PC-3 (cell line): ENCODE measurements at regions not wholly inside any gene's neighbourhood (a gene's known extent, or its start where the extent isn't known, plus 50 kb on each side); places are given as distances from the start of the nearest gene placed in this dataset.

Experiments used
- ATAC-seq: fragments of 200-7000 bp; cut with Tn5 transposase; 2 replicates; pipeline ENCODE4 v1.9.1; 2020; ENCODE audit warnings: mild to moderate bottlenecking, moderate library complexity
- BruUV-seq: library from RNA; stranded (reverse); fragments of 400-500 nt; replicated peaks from 2 replicates; lab custom pipeline; 2021; lab: Mats Ljungman, UMichigan
- CTCF ChIA-PET: fragments of 300-600 bp; sonication (Branson Sonifier 250); formaldehyde crosslinking; loops from one replicate; lab custom pipeline; 2022; ENCODE audit warnings: antibody characterized with exemption; lab: Charles Lee
- POLR2A ChIA-PET: fragments of 300-600 bp; sonication (Branson Sonifier 250); formaldehyde crosslinking; loops from one replicate; lab custom pipeline; 2022; ENCODE audit warnings: antibody characterized with exemption; ENCODE audit not compliant: unreplicated experiment; lab: Charles Lee
- DNase-seq: peaks from one replicate; pipeline ENCODE4 v3.0.0-alpha.2; 2015
- H2AFZ ChIP-seq: fragments of 300-600 bp; sonication (generic); 2 replicates; pipeline ENCODE4 v1.6.0; 2016; ENCODE audit warnings: antibody characterized with exemption, low read length
- H3F3A ChIP-seq: fragments of 300-600 bp; sonication (generic); one replicate; pipeline ENCODE4 v1.6.0; 2017; ENCODE audit warnings: antibody characterized with exemption, low read length, control low read depth, mild to moderate bottlenecking; ENCODE audit not compliant: unreplicated experiment
- H3K27ac ChIP-seq: fragments of 300-600 bp; sonication (generic); 2 replicates; pipeline ENCODE4 v1.5.1; 2016; ENCODE audit warnings: mild to moderate bottlenecking, low read length
- H3K27me3 ChIP-seq: fragments of 300-600 bp; sonication (generic); 2 replicates; pipeline ENCODE4 v1.6.1; 2016; ENCODE audit warnings: low read length, mixed read lengths
- H3K36me3 ChIP-seq: fragments of 300-600 bp; sonication (generic); 2 replicates; pipeline ENCODE4 v1.6.1; 2016; ENCODE audit warnings: low read depth, mixed run types, low read length, mixed read lengths
- H3K4me1 ChIP-seq: fragments of 300-600 bp; sonication (generic); 2 replicates; pipeline ENCODE4 v1.5.1; 2016; ENCODE audit warnings: low read length; ENCODE audit not compliant: insufficient read depth
- H3K4me2 ChIP-seq: fragments of 300-600 bp; sonication (generic); 2 replicates; pipeline ENCODE4 v1.6.0; 2016; ENCODE audit warnings: low read length
- H3K4me3 ChIP-seq: fragments of 300-600 bp; sonication (generic); 2 replicates; pipeline ENCODE4 v1.5.1; 2016; ENCODE audit warnings: mild to moderate bottlenecking, low read length, mixed read lengths
- H3K79me2 ChIP-seq: fragments of 300-600 bp; sonication (generic); 2 replicates; pipeline ENCODE4 v1.6.1; 2017; ENCODE audit warnings: low read length, mixed read lengths
- H3K9ac ChIP-seq: fragments of 300-600 bp; sonication (generic); 2 replicates; pipeline ENCODE4 v1.6.0; 2016; ENCODE audit warnings: mild to moderate bottlenecking, low read length
- H3K9me2 ChIP-seq: fragments of 300-600 bp; sonication (generic); replicated peaks from 2 replicates; pipeline ENCODE4 v1.6.1; 2016; ENCODE audit warnings: mixed run types, low read length, mixed read lengths
- H3K9me3 ChIP-seq: fragments of 300-600 bp; sonication (generic); 2 replicates; pipeline ENCODE4 v1.6.1; 2016; ENCODE audit warnings: low read length, mixed read lengths
- H4K20me1 ChIP-seq: fragments of 300-600 bp; sonication (generic); 2 replicates; pipeline ENCODE4 v1.6.1; 2016; ENCODE audit warnings: low read length, mixed read lengths
- CTCF ChIP-seq: fragments of 300-600 bp; sonication (generic); conservative IDR thresholded peaks from 2 replicates; pipeline ENCODE4 v1.5.1; 2017; ENCODE audit warnings: antibody characterized with exemption, low read depth, mild to moderate bottlenecking, low read length
- EZH2 ChIP-seq: fragments of 300-600 bp; sonication (generic); IDR thresholded peaks from one replicate; pipeline ENCODE4 v1.6.1; 2017; ENCODE audit warnings: antibody characterized with exemption, mild to moderate bottlenecking, low read length; ENCODE audit not compliant: unreplicated experiment
- EZH2phosphoT487 ChIP-seq: fragments of 300-600 bp; sonication (generic); IDR thresholded peaks from 2 replicates; pipeline ENCODE4 v1.6.1; 2018; ENCODE audit warnings: mild to moderate bottlenecking, antibody characterized with exemption, low read length, borderline replicate concordance
- intact Hi-C: fragments of 100-400 bp; cut with micrococcal nuclease; formaldehyde crosslinking; loops from 2 replicates; pipeline ENCODE4 v1.9.0; 2023

- ChIA-PET CTCF (no interaction called here), POLR2A (no interaction called here)
- no peaks in the 10 kb centered on the region for H3K9me2 ChIP-seq
- no peaks in the 10 kb centered on the region for H3K4me1 ChIP-seq
- H3K36me3 ChIP-seq, result no peaks in the 10 kb centered on the region
- no peak overlapping the region for H3K4me2 ChIP-seq
- ATAC-seq, result no peak
- H3F3A ChIP-seq, result no peaks in the 10 kb centered on the region
- no peak overlapping the region for H3K9ac ChIP-seq
- H4K20me1 ChIP-seq, result no peaks in the 10 kb centered on the region
- no TSS peak for BruUV-seq
- no peak for DNase-seq
- H2AFZ ChIP-seq, result no peak overlapping the region
- no peaks in the 10 kb centered on the region for H3K9me3 ChIP-seq
- no peak overlapping the region for H3K27ac ChIP-seq
- no peaks in the 10 kb centered on the region for H3K27me3 ChIP-seq
- H3K4me3 ChIP-seq, result no peak overlapping the region
- TF ChIP-seq EZH2 (no peak), CTCF (no peak), EZH2phosphoT487 (no peak)
- H3K79me2 ChIP-seq, result no peaks in the 10 kb centered on the region
- intact Hi-C loops, result no loop called here
Observed at GRCh38 chr4:4613641-4614286, 71.9 kb upstream of the STX18 start.

DNA sequence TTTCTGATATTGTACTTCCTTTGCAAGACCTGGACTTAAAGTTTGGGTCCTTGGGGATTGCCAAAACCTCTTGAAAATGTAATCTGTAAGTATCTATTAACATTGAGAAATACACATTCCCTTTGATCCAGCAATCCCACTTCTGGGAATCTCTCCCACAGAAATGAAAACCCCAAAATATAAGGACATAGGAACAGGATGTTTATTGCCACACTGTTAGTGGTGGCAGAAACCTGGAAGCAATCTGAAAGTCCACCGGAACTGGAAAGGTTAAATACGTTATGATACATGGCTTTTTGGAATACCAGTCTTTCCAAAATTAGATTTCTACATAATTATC, 71.2 kb upstream of the STX18 start:
- Histone ChIP-seq H3K4me1 (no peaks in the 10 kb centered on the region), H3K27me3 (no peaks in the 10 kb centered on the region), H3K9me2 (no peaks in the 10 kb centered on the region), H3K9me3 (no peaks in the 10 kb centered on the region), H3K36me3 (no peaks in the 10 kb centered on the region), H3F3A (no peaks in the 10 kb centered on the region), H2AFZ (no peak overlapping the region), H3K4me3 (no peak overlapping the region), H3K4me2 (no peak overlapping the region), H3K79me2 (no peaks in the 10 kb centered on the region), H3K27ac (no peak overlapping the region), H3K9ac (no peak overlapping the region), H4K20me1 (no peaks in the 10 kb centered on the region)
- ChIA-PET POLR2A (no interaction called here), CTCF (no interaction called here)
- intact Hi-C loops, result no loop called here
- no peak for ATAC-seq
- DNase-seq, result no peak
- TF ChIP-seq CTCF (no peak), EZH2phosphoT487 (no peak), EZH2 (no peak)
- no TSS peak for BruUV-seq

DNA sequence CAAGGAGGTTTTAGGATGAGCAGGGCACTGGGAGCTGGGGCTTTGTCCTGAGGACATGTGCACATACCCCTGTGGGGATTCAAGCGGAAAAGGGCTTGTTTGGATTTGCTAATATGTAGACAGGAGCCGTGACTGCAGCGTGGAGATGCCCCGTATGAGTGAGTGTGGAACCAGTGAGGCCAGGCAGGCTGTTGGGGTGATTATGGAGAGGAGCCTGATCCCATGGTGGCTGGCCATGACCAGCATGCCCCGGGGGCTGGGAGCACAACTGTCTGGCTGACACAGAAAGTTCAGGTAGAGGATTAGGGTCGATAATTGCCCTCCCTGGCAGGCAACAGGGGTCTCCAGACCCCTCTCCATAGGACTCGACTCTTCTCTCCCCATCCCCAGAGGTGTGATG, 68.8 kb upstream of the STX18 start:
- Histone ChIP-seq H4K20me1 (no peaks in the 10 kb centered on the region), H3K4me2 (no peak overlapping the region), H3K4me3 (no peak overlapping the region), H3F3A (no peaks in the 10 kb centered on the region), H3K9me2 (no peaks in the 10 kb centered on the region), H3K9ac (no peak overlapping the region), H2AFZ (no peak overlapping the region), H3K4me1 (no peaks in the 10 kb centered on the region), H3K27ac (no peak overlapping the region), H3K9me3 (no peaks in the 10 kb centered on the region), H3K36me3 (no peaks in the 10 kb centered on the region), H3K79me2 (no peaks in the 10 kb centered on the region), H3K27me3 (no peaks in the 10 kb centered on the region)
- intact Hi-C loops, result no loop called here
- TF ChIP-seq EZH2 (no peak), EZH2phosphoT487 (no peak), CTCF (no peak)
- no peak for DNase-seq
- CTCF ChIA-PET, result no interaction called here
- POLR2A ChIA-PET, result no interaction called here
- no TSS peak for BruUV-seq
- no peak for ATAC-seq
